HG03045 (cell line): ENCODE measurements at regions not wholly inside any gene's neighbourhood (a gene's known extent, or its start where the extent isn't known, plus 50 kb on each side); places are given as distances from the start of the nearest gene placed in this dataset.

Source experiments
- ATAC-seq: cut with Tn5 transposase; IDR thresholded peaks from one replicate; pipeline ENCODE4 v1.9.1; 2021; ENCODE audit warnings: mild to moderate bottlenecking, moderate library complexity; ENCODE audit not compliant: unreplicated experiment

DNA sequence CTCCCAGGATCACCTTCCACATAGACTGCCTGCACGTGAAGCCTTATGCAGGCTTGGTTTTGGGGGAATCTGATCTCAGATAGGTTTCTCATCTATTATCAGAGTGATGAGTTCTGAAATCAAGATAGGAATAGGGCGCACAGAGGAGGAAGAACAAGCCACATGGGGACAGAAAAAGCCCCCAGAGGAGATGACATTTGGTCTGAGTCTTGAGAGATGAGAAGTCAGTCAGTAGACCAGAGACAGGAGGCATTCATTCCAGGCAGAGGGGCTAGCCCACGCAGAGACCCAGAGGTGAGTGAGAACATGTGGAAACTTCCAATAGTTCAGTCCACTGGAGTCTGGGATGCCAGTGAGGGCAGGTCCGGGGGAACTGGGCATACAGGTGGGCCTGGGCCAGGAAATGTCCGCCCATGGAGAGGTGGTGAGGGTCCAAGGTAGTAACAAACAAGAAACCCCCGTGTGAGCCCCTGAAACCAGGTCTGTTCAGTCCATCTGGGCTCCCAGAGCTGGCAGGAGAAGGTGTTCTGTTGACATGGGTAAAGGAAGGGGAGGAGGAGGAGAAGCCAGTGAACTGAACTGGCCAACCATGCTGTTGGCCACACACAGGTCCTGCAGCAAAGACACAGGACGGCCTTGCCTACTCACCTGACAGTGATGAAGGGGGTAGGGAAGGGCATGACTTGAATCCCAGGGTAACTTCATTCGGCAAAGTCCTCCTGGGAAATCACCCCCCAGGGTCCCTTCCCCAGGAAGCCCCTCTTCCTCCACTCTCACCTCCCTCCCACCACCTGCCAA, 69.3 kb upstream of the SMNDC1 start:
- ATAC-seq: no peak

- ATAC-seq: no peak
Measured at GRCh38 chr10:110375121-110375520, 70.4 kb upstream of the SMNDC1 start.

DNA sequence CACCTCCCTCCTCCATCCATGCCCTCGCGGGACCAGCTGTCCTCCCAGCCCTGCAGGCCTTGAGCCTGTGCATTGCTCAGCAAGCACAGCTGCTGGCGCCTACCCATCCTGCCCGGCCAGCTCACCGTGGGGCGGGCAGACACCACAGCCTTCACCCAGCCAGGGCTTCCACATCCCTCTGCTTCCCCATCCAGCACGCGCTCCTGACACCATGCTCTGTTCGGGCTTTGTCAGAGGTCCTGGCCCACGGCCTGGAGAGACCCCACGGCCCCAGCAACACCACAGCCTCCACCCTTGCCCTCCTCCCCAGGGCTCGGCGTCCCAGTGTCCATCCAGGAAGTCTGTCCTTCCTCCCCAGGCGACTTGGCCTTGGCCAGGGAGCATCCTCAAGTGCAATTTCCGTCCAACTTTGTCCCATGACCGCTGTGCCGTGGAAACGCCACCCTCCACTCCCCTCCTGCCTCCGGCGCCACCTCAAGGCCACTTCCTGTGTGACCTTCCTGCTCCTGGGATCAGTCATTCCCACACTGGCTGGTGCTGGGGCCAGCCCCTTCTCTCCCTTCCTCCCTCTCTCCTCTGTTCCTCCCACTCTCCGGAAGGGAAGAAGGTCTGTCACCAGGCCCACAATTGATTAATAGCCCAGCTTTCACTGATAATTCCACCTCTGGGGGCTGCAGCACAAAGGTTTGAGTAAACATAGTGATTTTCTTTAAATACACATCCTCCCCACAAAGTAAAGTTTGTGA, 71.5 kb upstream of the SMNDC1 start:
- ATAC-seq: no peak

DNA sequence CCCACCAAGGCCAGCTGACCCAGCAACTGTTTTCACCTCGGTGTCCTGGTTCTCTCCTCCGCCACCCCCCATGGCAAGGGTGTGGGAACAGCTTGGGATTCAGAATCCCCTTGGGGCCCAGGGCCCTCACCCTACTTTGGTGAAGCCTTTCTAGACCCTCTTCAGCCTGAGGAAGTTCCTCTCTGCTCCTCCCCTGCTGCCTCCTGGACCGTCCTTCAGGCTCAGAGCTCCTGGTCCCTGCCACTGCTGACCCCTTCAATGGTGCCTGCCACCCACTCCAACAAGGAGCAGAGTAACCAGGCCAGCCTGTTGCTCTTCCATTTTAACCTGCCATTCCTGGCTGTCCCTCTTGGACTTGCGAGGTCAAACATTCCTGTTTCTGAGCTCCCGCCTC, 72.0 kb upstream of the SMNDC1 start:
- ATAC-seq: no peak

DNA sequence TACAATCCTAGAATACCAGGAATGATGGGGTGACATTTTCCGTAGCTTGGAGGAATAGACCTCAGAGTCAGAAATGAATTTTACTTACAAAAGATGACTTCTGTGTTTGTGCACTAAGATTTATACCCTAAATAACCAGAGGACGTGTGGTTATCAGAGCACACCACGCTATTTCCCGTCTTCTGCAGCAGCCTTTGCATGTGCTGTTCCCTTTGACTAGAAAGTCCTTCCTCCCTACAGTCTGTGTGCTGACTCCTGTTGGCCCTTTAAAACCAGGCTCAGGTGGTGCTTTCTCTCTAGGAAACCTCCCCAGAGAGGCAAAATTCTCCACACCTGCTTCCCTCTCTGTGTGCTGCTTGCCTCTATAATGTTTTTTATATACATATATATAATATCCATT, 73.3 kb upstream of the SMNDC1 start:
- no peak for ATAC-seq

- no peak for ATAC-seq
Measured at GRCh38 chr10:110378533-110379108, 73.9 kb upstream of the SMNDC1 start.

- ATAC-seq: no peak
Measured at GRCh38 chr10:110379831-110380230, 75.1 kb upstream of the SMNDC1 start.

DNA sequence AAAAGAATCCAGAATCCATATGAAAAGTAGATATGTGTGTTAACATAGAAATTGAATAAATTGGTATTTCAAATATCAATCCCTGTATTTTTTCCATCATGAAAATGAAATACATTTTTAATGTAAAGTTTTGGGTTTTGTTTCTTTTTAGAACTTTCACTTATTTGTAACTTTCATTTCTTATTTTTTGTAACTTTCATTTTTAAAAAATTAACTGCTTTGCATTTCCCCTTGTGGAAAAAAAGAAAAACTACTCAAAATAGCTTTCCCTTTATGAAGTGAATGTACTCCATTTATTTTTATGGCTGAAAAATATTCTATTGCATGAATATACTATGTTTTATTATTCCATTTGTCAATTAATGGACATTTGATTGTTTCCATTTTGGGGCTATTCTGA, 75.6 kb upstream of the SMNDC1 start:
- no peak for ATAC-seq

DNA sequence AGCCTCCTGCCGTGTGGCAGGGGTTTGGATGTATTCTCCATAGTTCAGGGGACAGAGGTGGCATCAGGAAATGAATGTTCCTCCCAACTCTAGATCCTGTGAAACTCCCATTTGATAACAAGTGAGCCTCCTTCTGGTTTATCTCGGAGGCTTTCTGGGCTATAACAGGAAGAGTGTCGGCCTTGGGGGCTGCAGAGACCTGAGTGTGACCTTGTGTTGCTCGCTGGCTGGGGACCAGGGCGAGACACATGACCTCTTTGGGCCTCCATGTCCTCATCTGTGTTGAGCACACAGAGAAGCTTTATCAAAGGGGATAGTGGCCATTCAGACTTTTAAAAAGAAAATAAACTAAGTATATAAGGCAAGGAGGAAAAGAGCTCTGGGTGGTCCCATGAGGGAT, 78.0 kb upstream of the SMNDC1 start:
- ATAC-seq: no peak

DNA sequence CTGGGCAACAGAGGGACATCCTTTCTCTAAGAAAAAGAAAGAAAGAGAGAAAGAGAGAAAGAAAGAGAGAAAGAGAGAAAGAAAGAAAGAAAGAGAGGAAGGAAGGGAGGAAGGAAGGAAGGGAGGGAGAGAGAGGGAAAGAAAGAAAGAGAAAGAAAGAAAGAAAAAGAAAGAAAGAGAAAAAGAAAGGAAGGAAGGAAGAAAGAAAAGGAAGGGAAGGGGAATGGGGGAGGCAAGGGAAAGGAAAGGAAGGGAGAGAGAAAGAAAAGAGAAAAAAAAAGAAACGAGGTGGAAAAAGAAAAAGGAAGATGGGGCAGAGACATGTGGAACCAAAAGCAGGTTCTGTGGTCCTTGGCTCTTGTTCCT, 82.9 kb upstream of the SMNDC1 start:
- ATAC-seq: no peak

GRCh38 chr10:110387983-110388686, 83.4 kb upstream of the SMNDC1 start:
- peak; percentile 88 for ATAC-seq

DNA sequence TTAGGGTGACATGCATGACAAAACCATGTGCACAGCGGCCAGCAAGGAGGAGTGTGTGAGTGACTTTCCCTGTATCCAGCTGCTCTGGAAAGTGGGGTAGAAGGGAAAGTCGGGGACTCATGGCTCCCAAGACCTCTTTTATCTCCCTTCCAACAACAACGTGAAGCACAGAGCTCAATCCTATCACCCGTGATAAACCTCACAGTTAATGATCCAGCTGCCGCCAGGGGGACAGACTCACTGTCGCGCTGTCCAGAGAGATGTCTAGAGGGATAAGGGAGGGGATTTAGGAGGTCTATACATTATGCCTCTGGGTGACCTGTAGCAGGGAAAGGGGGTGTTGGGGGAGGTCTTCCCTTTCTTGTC, 84.0 kb upstream of the SMNDC1 start:
- no peak for ATAC-seq

- no peak for ATAC-seq
Measured at GRCh38 chr10:110389255-110389654, 84.5 kb upstream of the SMNDC1 start.

DNA sequence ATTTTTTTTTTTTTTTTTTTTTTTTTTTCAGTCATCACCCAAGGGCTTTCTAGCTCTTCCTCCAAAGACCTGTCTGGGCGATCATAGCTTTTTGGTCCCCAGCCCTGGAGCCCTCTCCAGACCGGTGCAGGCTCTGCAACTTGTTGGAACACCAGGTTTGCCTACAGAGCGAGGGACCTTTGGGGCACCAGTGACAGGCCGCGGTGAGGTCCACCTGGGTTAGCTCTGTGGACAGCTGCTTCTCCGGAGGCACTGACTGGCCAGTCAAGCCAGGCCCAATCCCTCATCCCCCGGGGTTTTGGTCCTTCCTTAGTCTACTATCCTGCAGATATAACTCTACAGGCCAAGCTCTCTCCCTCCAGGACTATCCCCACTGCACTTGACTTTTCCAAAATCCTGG, 86.8 kb upstream of the SMNDC1 start:
- ATAC-seq: no peak

DNA sequence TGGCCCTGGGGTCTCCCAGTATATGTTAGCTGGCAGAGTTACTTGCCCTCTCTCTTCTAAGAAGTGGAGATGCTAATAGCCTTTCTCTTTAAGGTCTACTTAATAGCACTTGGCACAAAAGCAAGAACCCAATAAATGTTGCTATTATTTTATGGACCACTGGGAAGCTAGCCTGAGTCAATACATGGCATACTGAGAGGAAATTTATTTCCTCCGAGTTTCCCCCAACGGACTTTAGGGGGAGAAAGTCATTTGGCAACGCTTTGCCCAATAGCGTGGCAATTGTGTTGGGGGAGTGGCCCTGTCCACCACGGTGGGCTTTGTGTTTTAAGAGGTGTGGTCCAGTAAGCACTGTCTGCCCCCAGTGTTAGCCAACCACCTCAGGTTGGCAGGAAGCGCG, 87.4 kb upstream of the SMNDC1 start:
- no peak for ATAC-seq

DNA sequence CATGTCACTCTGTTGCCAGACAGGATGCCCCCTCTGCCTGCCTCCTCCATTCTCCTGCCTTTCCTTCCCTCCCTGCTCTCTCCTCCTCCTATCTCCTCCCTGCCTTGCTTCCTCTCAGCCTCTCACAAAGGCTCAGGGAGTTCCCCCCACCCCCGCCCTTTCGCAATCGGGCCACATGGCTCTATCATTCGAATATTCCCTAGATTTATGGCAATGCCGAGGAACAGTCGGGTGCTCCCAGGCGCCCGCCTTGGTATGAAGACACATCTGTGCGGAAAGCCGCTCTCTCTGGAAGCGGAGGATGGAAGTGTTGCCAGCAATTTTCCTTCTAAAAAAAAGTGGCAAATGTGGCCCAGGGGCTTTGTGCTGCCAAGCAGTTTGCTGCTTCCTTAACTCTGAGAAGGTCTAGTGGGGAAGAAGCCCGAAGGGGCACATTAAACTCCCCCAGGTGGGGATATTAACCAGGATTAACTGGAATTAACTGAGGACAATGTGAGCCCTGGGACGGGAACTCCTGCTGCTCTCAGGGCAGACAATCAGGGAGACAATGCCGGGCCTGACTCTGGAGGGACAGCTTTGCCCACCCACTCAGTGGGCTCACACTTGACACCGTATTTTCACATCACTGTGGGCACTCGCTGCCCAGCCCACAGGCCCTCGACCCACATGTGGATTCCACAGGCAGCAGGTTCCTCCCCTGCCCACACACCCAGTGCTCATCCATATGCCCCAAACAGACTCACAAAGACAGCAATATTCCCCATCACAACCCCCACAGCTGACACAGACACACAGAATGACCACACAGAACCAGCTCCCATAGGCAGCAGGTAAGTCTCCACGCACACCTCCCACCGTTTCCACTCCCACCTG, 88.4 kb upstream of the SMNDC1 start:
- ATAC-seq: no peak

- no peak for ATAC-seq
Measured at GRCh38 chr10:110393866-110394265, 89.1 kb upstream of the SMNDC1 start.

GRCh38 chr10:110394296-110394695, 89.6 kb upstream of the SMNDC1 start:
- ATAC-seq: no peak

- no peak for ATAC-seq
Measured at GRCh38 chr10:110394898-110395297, 90.2 kb upstream of the SMNDC1 start.

- ATAC-seq: peak; percentile 93
Measured at GRCh38 chr10:110395350-110396283, 90.9 kb upstream of the SMNDC1 start.
